Muscle of leg (tissue), 3 donors: ENCODE measurements at regions not wholly inside any gene's neighbourhood (a gene's known extent, or its start where the extent isn't known, plus 50 kb on each side); places are given as distances from the start of the nearest gene placed in this dataset.

Source experiments
- DNase-seq: peaks from one replicate; pipeline ENCODE4 v3.0.0; 2013
- H3K27ac ChIP-seq: one replicate; pipeline ENCODE4 v1.5.1; 2013; ENCODE audit warnings: mild to moderate bottlenecking, low read length, control low read depth
- H3K27me3 ChIP-seq: one replicate; pipeline ENCODE4 v1.6.1; 2013; ENCODE audit warnings: low read length; ENCODE audit not compliant: control insufficient read depth, insufficient read depth
- H3K36me3 ChIP-seq: one replicate; pipeline ENCODE4 v1.6.1; 2013; ENCODE audit warnings: low read length; ENCODE audit not compliant: control insufficient read depth, insufficient read depth
- H3K4me1 ChIP-seq: one replicate; pipeline ENCODE4 v1.6.1; 2013; ENCODE audit warnings: low read length; ENCODE audit not compliant: control insufficient read depth, insufficient read depth
- H3K4me3 ChIP-seq: one replicate; pipeline ENCODE4 v1.5.1; 2013; ENCODE audit warnings: low read length, control low read depth
- H3K9me3 ChIP-seq: replicated peaks from 2 replicates; pipeline ENCODE4 v1.6.1; 2013; ENCODE audit warnings: low read depth, low read length; ENCODE audit not compliant: control insufficient read depth
- WGBS: methylation state at CpG from one replicate; pipeline ENCODE4 v1.1.5; 2013; ENCODE audit warnings: missing lambda C conversion rate; ENCODE audit not compliant: insufficient coverage; 5-methylcytosine and 5-hydroxymethylcytosine counted together

DNA sequence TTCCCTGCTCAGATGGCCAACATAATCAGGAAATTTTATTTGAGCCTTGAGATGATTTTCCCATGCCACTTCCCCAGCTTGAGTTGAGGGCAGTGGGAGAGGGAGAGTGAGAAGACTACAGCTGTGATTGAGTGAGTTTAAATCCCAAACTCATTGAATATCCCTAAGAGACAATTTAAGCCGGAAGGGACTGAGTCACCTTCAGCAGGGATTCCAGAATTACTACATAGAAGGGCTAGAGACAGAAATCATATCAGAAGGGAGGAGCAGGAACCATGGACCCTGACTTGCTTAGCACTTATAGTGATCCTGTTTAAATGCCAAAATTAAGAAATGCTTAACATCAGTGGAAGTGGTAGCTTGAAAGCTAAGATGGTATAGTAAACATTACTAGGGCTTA lies 312.2 kb upstream of the SLCO3A1 start:
- WGBS: no CpG with 5 or more reads among the region's 1 CpG
- no peak for DNase-seq
- Histone ChIP-seq H3K36me3 (no peaks in the 10 kb centered on the region), H3K9me3 (no peaks in the 10 kb centered on the region), H3K4me1 (peaks cover 6% of the 10 kb centered on the region), H3K4me3 (no peak overlapping the region), H3K27ac (no peak overlapping the region), H3K27me3 (no peaks in the 10 kb centered on the region)

DNA sequence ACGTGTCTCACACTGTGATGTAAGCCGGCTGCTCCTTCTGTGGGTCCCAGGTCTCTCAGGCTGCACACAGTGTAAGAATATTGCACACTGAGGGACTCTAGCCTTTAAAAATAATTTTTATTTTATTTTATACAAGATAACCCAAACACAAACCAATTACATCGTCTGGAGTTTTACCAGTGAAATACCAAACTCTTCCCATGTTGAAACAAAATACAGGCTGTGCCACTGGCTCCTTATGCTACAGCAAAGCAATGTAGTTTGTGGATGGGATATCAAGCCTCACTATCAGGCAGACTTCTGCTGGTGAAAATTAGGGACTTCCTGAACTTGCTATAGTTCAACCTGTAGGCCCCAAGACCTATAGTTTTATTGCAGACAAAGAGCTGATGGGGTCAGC lies 311.3 kb upstream of the SLCO3A1 start:
- H3K4me3 ChIP-seq: no peak overlapping the region
- H3K27me3 ChIP-seq: no peaks in the 10 kb centered on the region
- no peak overlapping the region for H3K27ac ChIP-seq
- H3K9me3 ChIP-seq: no peaks in the 10 kb centered on the region
- DNase-seq: no peak
- WGBS: 0% methylated on average over 1 of the region's 3 CpGs
- H3K4me1 ChIP-seq: no peaks in the 10 kb centered on the region
- no peaks in the 10 kb centered on the region for H3K36me3 ChIP-seq

DNA sequence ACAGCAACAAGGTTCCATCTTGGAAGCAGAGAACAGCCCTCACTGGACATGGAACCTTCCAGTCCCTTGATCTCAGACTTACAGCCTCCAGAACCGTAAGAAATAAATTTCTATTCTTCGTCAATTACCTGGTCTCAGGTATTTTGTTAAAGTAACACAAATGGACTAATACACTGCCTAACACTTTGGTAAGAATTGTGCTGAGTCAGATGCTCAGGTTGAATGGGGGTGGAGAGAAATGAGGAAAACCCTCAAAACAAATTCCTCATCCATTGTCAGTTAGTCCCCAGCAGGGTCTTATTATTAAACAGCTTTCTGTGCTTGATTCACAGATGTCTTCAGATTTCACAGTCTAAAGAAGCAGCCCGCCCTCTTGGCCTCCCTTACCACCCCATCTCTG lies 306.2 kb upstream of the SLCO3A1 start:
- Histone ChIP-seq H3K27me3 (no peaks in the 10 kb centered on the region), H3K9me3 (no peaks in the 10 kb centered on the region), H3K27ac (no peak overlapping the region), H3K4me1 (no peaks in the 10 kb centered on the region), H3K36me3 (no peaks in the 10 kb centered on the region), H3K4me3 (no peak overlapping the region)
- DNase-seq: no peak
- WGBS: 83% methylated on average over 1 of the region's 3 CpGs

DNA sequence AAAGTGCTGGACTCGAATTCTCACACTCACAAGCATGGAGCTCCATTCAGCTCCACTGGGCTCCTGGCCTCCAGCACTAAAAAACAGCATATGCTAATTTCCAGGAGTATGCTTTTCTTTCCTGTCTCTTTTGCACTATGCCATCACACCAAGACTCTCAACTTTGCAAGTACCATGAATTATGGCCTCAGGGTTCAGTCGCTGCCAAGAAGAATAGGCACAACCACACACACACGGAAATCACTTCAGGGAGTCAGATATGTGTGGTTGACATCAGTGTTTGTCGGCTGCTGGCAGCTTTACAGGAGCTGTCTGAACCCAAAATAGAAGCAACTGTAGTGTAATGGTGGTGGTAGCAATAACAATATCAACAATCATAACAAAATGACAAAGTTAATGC lies 305.0 kb upstream of the SLCO3A1 start:
- WGBS: no CpG with 5 or more reads among the region's 4 CpGs
- Histone ChIP-seq H3K27me3 (no peaks in the 10 kb centered on the region), H3K27ac (no peak overlapping the region), H3K36me3 (no peaks in the 10 kb centered on the region), H3K9me3 (no peaks in the 10 kb centered on the region), H3K4me1 (no peaks in the 10 kb centered on the region), H3K4me3 (no peak overlapping the region)
- no peak for DNase-seq

DNA sequence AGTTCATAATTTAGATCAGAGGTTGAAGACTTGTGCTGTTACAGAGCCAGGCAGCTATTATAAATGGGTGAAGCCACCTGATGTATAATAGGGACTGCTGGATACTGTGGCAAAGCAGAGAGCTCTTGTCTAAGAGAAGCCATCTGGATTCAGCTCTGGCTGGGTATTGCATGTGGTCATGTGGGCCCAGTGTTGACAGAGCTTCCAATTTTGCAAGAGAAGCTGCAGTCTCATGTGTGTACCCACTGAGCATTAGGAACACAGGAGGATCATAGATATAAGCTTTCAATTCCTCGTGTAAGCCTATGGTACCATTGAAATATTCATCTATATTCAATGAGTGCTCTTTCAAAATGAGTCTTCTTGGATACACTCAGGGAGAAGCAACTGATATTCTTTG lies 303.9 kb upstream of the SLCO3A1 start:
- DNase-seq: no peak
- Histone ChIP-seq H3K27me3 (no peaks in the 10 kb centered on the region), H3K4me3 (no peak overlapping the region), H3K27ac (no peak overlapping the region), H3K9me3 (no peaks in the 10 kb centered on the region), H3K4me1 (no peaks in the 10 kb centered on the region), H3K36me3 (no peaks in the 10 kb centered on the region)
- no CpG with 5 or more reads among the region's 1 CpG for WGBS

DNA sequence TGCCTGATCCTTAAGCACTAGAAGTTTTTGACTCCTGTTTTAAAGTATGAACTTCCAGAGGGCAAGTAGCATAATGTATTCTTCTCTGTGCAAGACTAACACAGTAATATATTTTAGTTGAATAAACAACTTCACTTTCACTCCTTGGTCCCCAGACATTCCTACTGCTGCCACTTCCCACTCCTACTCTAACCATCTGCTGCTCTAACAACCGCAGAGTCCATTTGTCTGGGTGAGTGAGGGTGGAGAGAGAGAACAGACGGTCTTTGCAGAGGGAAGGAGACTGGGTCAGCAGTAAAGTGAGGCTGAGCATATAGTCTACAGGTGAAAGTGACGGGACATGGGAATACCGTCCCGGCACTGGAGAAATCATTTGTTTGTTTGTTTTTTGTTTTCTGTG lies 301.0 kb upstream of the SLCO3A1 start:
- H3K4me1 ChIP-seq: no peaks in the 10 kb centered on the region
- no peak overlapping the region for H3K27ac ChIP-seq
- WGBS: 69% methylated on average over 4 of the region's 5 CpGs
- H3K27me3 ChIP-seq: no peaks in the 10 kb centered on the region
- no peak for DNase-seq
- H3K36me3 ChIP-seq: no peaks in the 10 kb centered on the region
- H3K4me3 ChIP-seq: no peak overlapping the region
- H3K9me3 ChIP-seq: no peaks in the 10 kb centered on the region

DNA sequence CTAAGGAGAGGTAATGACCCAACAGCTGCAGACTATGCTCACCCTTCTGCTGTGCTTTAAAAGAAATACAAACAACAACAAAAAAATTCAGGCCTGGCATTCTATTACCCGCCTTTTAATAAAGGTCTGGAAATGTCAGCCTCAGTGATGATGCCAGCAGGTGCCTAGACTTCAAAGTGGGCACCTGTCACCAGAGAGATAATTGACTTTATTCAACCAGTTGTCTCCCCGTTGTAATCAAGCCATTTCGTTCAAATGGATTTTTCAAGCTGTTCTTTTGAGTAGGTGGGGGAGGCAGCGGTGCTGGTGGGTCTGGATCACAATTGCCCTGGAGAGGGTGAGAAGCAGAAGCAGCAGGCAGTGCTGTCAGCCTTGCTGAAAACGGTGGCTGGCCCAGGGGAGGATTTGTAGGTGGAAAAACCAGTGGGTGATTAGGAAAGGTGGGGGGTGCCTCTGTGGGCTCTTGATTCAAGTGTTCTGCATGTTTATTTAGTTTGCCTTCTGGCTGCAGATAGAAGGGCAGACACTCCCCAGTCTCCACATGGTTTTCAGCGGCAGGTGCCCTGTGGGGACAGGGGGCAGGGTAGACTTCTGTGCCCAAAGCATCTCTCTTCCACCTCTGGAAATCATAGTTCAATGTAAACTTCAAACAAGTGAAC lies 300.2 kb upstream of the SLCO3A1 start:
- Histone ChIP-seq H3K27ac (no peak overlapping the region), H3K36me3 (no peaks in the 10 kb centered on the region), H3K9me3 (no peaks in the 10 kb centered on the region), H3K4me1 (no peaks in the 10 kb centered on the region), H3K27me3 (no peaks in the 10 kb centered on the region), H3K4me3 (no peak overlapping the region)
- 35% methylated on average over 5 of the region's 6 CpGs for WGBS
- DNase-seq: no peak

DNA sequence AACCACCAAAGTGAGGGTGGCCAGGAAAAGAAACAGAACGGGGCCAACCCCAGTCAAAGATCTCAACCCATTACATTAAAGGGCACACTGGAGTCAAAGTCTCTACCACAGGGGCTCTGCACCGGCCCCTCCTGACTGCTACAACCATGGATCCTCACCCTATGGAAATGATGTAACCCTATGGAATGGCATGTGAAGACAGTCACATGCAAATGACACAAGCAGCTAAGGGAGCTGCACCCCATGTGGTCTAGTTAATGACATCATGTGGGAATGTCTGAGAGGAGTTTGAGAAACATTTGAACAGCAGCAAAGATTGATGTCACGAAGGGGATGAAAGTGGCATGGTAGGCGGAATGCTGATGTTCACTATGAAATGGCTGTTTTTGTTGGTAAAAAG lies 298.2 kb upstream of the SLCO3A1 start:
- no peaks in the 10 kb centered on the region for H3K27me3 ChIP-seq
- DNase-seq: no peak
- no peak overlapping the region for H3K27ac ChIP-seq
- WGBS: 85% methylated on average over 2 of the region's 4 CpGs
- no peak overlapping the region for H3K4me3 ChIP-seq
- H3K36me3 ChIP-seq: no peaks in the 10 kb centered on the region
- H3K9me3 ChIP-seq: no peaks in the 10 kb centered on the region
- H3K4me1 ChIP-seq: no peaks in the 10 kb centered on the region

DNA sequence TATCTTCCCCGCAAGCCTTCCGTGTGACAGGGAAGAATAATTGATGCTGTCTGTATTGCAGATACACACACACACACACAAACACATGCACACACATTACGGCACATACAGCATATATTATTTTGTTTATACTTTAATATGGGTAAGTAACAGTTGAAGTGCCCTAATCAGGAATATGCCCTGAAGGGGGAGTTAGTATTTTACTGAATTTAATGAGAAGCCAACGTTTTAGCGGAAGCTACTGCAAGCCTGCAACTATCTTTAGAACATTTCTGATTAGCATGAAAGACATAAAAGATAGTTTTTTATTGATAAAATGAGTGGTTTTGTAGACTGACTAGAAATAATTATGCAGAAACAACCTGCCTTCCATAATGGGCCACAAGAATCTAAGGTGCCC lies 296.6 kb upstream of the SLCO3A1 start:
- Histone ChIP-seq H3K36me3 (no peaks in the 10 kb centered on the region), H3K9me3 (no peaks in the 10 kb centered on the region), H3K27ac (no peak overlapping the region), H3K4me3 (no peak overlapping the region), H3K27me3 (no peaks in the 10 kb centered on the region), H3K4me1 (no peaks in the 10 kb centered on the region)
- DNase-seq: no peak
- WGBS: no CpG with 5 or more reads among the region's 5 CpGs

DNA sequence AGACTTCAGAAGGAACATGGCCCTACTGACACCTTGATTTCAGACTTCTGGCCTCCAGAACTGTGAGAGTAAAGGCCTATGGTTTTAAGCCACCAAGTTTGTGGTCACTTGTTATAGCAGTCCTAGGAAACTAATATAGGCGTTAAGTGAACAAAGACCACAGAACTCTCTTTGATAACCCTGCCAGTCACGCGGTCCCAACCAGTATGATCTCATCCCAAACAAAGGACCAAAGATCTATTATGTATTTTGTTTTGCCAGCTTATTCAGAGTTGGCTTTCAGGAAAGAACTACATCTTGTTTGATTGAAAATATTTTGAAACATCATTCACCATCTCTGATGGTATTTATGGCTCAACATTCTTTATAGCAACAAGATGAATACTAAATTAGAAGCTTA lies 294.4 kb upstream of the SLCO3A1 start:
- Histone ChIP-seq H3K36me3 (no peaks in the 10 kb centered on the region), H3K4me3 (no peak overlapping the region), H3K9me3 (no peaks in the 10 kb centered on the region), H3K27me3 (no peaks in the 10 kb centered on the region), H3K27ac (no peak overlapping the region), H3K4me1 (peaks cover 2% of the 10 kb centered on the region)
- DNase-seq: no peak
- no CpG with 5 or more reads among the region's 3 CpGs for WGBS
